HFFc6 (cell line): ENCODE measurements at regions not wholly inside any gene's neighbourhood (a gene's known extent, or its start where the extent isn't known, plus 50 kb on each side); places are given as distances from the start of the nearest gene placed in this dataset.

Experiments
- DNase-seq: peaks from one replicate; pipeline ENCODE4 v3.0.0-alpha.2; 2018
- H3K27ac Mint-ChIP-seq: 2 replicates; pipeline ENCODE4 v1.8.0; 2020; ENCODE audit warnings: mild to moderate bottlenecking, mixed read lengths
- H3K27me3 Mint-ChIP-seq: 2 replicates; pipeline ENCODE4 v1.8.0; 2021; ENCODE audit warnings: mild to moderate bottlenecking, moderate library complexity, mixed read lengths; ENCODE audit not compliant: insufficient read depth
- H3K36me3 Mint-ChIP-seq: 2 replicates; pipeline ENCODE4 v1.8.0; 2021; ENCODE audit warnings: low read depth, mixed read lengths
- H3K4me1 Mint-ChIP-seq: 2 replicates; pipeline ENCODE4 v1.8.0; 2020; ENCODE audit warnings: low read depth, mixed read lengths
- H3K4me3 Mint-ChIP-seq: 2 replicates; pipeline ENCODE4 v1.8.0; 2020; ENCODE audit warnings: mild to moderate bottlenecking, moderate library complexity, mixed read lengths
- H3K9me3 Mint-ChIP-seq: 2 replicates; pipeline ENCODE4 v1.8.0; 2020; ENCODE audit warnings: mild to moderate bottlenecking, mixed read lengths
- TF ChIP-seq, protein P1 (sequence below): fragments of 200-600 bp; sonication (generic); IDR thresholded peaks from 2 replicates; pipeline ENCODE4 v1.5.0; 2021; ENCODE audit warnings: antibody characterized with exemption, mild to moderate bottlenecking

DNA sequence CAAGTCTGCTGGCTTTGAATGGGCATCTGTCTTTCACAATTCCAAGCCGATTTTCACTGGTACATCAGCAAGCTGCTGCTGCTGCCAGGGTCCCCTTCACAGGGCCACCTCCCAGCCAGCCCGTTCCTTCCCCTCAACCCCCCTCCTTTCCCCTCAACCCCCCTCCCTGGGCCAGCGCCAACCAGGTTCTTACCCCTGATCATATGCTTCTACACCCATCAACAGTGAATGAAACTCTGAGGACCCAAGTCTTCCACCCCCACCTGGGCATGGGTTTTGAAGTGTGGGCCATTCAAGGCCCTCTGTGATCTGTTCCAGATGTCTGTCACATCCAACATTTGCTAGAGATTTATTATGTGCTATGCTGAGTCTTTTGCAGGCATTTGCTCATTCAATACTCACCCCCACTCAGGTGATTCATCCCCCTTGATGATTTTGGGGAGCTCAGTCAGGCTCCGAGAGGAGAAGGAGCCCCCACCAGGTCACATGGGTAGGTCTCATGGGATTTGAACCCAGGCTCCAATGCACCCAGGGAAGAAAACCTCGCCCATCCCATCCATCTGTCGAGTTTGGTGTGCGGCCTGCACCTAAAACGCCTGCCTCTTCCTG lies 52.7 kb upstream of the FOXK1 start:
- DNase-seq, result no peak
- no peak overlapping the region; the same call in 1 of the 2 replicates for H3K4me3 Mint-ChIP-seq
- H3K9me3 Mint-ChIP-seq, result no peaks in the 10 kb centered on the region
- peaks cover 7% of the 10 kb centered on the region for H3K27me3 Mint-ChIP-seq
- TF ChIP-seq, protein P1, sequence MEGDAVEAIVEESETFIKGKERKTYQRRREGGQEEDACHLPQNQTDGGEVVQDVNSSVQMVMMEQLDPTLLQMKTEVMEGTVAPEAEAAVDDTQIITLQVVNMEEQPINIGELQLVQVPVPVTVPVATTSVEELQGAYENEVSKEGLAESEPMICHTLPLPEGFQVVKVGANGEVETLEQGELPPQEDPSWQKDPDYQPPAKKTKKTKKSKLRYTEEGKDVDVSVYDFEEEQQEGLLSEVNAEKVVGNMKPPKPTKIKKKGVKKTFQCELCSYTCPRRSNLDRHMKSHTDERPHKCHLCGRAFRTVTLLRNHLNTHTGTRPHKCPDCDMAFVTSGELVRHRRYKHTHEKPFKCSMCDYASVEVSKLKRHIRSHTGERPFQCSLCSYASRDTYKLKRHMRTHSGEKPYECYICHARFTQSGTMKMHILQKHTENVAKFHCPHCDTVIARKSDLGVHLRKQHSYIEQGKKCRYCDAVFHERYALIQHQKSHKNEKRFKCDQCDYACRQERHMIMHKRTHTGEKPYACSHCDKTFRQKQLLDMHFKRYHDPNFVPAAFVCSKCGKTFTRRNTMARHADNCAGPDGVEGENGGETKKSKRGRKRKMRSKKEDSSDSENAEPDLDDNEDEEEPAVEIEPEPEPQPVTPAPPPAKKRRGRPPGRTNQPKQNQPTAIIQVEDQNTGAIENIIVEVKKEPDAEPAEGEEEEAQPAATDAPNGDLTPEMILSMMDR, result no peak
- H3K4me1 Mint-ChIP-seq, result peaks cover 34% of the 10 kb centered on the region
- no peaks in the 10 kb centered on the region for H3K36me3 Mint-ChIP-seq
- H3K27ac Mint-ChIP-seq, result no peak overlapping the region

DNA sequence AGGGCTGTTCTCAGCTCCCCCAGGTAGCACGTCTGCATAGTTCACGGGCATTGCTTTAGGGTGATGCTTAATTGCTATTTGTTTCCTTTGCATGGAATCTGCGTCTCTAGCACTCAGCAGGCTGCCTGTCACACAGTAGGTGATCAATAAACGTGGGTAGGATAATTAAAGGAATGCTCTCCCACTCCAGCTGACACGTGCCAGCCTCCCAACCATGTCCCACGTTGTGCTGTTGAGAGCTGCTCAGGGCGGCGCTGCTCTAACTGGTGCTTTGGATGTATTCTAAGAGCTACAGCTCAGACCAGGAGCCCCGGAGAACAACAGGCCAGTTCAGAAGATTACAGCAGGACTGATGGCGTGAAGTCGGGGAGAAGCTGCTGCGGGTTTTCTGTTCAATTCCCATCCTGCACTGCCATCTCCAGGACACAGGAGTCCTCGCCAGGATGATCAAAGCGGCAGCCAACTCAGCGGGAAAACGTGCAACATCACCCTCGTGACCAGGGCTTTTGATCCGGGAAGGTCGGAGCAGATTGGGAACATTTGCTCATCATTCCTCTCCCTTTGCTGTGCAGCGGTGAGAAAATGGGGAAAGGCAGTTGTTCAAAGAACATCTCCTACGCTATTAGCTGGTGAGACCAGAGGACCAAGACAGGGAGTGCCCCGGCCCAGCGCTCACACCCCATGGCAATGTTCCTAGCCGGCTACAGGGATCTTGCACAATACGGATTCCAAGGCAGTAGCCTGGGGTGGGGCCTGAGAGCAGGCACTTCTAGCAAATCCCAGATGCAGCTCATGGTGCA lies 50.5 kb upstream of the FOXK1 start:
- TF ChIP-seq, protein P1, result peak; percentile 81
- Mint-ChIP-seq H3K4me3 (peak overlapping the region; percentile 86), H3K36me3 (no peaks in the 10 kb centered on the region), H3K27me3 (peaks cover 6% of the 10 kb centered on the region), H3K27ac (peak overlapping the region; percentile 88), H3K9me3 (no peaks in the 10 kb centered on the region), H3K4me1 (peaks cover 25% of the 10 kb centered on the region)
- peak; percentile 91 for DNase-seq
